HEK293 (cell line): ENCODE measurements at regions not wholly inside any gene's neighbourhood (a gene's known extent, or its start where the extent isn't known, plus 50 kb on each side); places are given as distances from the start of the nearest gene placed in this dataset.

ENCODE experiments used
- CTCF ChIA-PET: fragments of 350-600 bp; formaldehyde crosslinking; extraction: SDS; loops from one replicate; lab custom pipeline; 2021; ENCODE audit warnings: antibody characterized with exemption; lab: Yijun Ruan, JAX
- POLR2A ChIA-PET: fragments of 300-600 bp; formaldehyde crosslinking; extraction: SDS; loops from one replicate; lab custom pipeline; 2020; ENCODE audit warnings: antibody characterized with exemption, inconsistent platforms; lab: Yijun Ruan, JAX
- H3K27ac ChIP-seq: fragments of 200-500 bp; sonication (Bioruptor generic); 2 replicates; pipeline ENCODE4 v1.5.1; 2014; ENCODE audit warnings: low read depth, low read length, control low read depth, inconsistent platforms; ENCODE audit errors: extremely low read depth
- H3K36me3 ChIP-seq, 2 experiments: fragments of 200-500 bp in 1 of 2; sonication (Bioruptor generic) in 1 of 2; 1 replicate in 1 of 2; 2 replicates in 1 of 2; pipeline ENCODE4 v1.5.1; 2014 to 2017; ENCODE audit warnings: inconsistent platforms in 2 of 2, low read length in 2 of 2; ENCODE audit not compliant: control insufficient read depth in 2 of 2, insufficient read depth in 1 of 2
- H3K4me1 ChIP-seq: fragments of 200-500 bp; sonication (Bioruptor generic); 2 replicates; pipeline ENCODE4 v1.5.1; 2014; ENCODE audit warnings: mild to moderate bottlenecking, low read length, inconsistent platforms; ENCODE audit not compliant: control insufficient read depth, insufficient read depth
- H3K4me3 ChIP-seq: 2 replicates; pipeline ENCODE4 v1.5.1; 2011; ENCODE audit warnings: low read depth, mild to moderate bottlenecking, control low read depth, low read length, moderate library complexity
- H3K9me3 ChIP-seq: fragments of 200-500 bp; sonication (Bioruptor generic); 2 replicates; pipeline ENCODE4 v1.5.1; 2014; ENCODE audit warnings: low read depth, low read length, inconsistent platforms; ENCODE audit not compliant: control insufficient read depth, insufficient read depth
- EGR2 ChIP-seq: fragments of 450-650 bp; formaldehyde crosslinking; IDR thresholded peaks from 2 replicates; pipeline ENCODE4 v1.5.1; 2016; ENCODE audit warnings: low read depth, missing biosample characterization, missing genetic modification characterization
- MZF1 ChIP-seq: fragments of 450-650 bp; formaldehyde crosslinking; IDR thresholded peaks from 2 replicates; pipeline ENCODE4 v1.5.1; 2017; ENCODE audit warnings: missing biosample characterization, missing genetic modification characterization, borderline replicate concordance
- OVOL3 ChIP-seq: fragments of 450-650 bp; formaldehyde crosslinking; IDR thresholded peaks from 2 replicates; pipeline ENCODE4 v1.5.1; 2016; ENCODE audit warnings: missing biosample characterization, missing genetic modification characterization
- REPIN1 ChIP-seq: fragments of 450-650 bp; formaldehyde crosslinking; IDR thresholded peaks from 2 replicates; pipeline ENCODE4 v1.5.1; 2017; ENCODE audit warnings: missing biosample characterization, missing genetic modification characterization, low read depth
- SP2 ChIP-seq: fragments of 450-650 bp; formaldehyde crosslinking; IDR thresholded peaks from 2 replicates; pipeline ENCODE4 v1.5.1; 2016; ENCODE audit warnings: missing biosample characterization, missing genetic modification characterization
- ZBTB10 ChIP-seq: fragments of 450-650 bp; formaldehyde crosslinking; IDR thresholded peaks from 2 replicates; pipeline ENCODE4 v1.5.1; 2016; ENCODE audit warnings: missing biosample characterization, missing genetic modification characterization
- ZBTB7A ChIP-seq: fragments of 450-650 bp; formaldehyde crosslinking; IDR thresholded peaks from 2 replicates; pipeline ENCODE4 v1.5.1; 2016; ENCODE audit warnings: low read depth, missing biosample characterization, missing genetic modification characterization
- ZBTB8A ChIP-seq: fragments of 450-650 bp; formaldehyde crosslinking; IDR thresholded peaks from 2 replicates; pipeline ENCODE4 v1.5.1; 2016; ENCODE audit warnings: missing biosample characterization, missing genetic modification characterization
- ZFP41 ChIP-seq: fragments of 450-650 bp; formaldehyde crosslinking; IDR thresholded peaks from 2 replicates; pipeline ENCODE4 v1.5.1; 2016; ENCODE audit warnings: missing biosample characterization, missing genetic modification characterization, borderline replicate concordance
- ZNF121 ChIP-seq: fragments of 450-650 bp; formaldehyde crosslinking; IDR thresholded peaks from 2 replicates; pipeline ENCODE4 v1.5.1; 2016; ENCODE audit warnings: missing biosample characterization, missing genetic modification characterization
- ZNF350 ChIP-seq: fragments of 450-650 bp; formaldehyde crosslinking; IDR thresholded peaks from 2 replicates; pipeline ENCODE4 v1.5.0; 2017; ENCODE audit warnings: missing biosample characterization, mild to moderate bottlenecking, missing genetic modification characterization
- ZNF366 ChIP-seq: fragments of 450-650 bp; formaldehyde crosslinking; conservative IDR thresholded peaks from 2 replicates; pipeline ENCODE4 v1.5.1; 2016; ENCODE audit warnings: missing biosample characterization, missing genetic modification characterization
- ZNF416 ChIP-seq: fragments of 450-650 bp; formaldehyde crosslinking; IDR thresholded peaks from 2 replicates; pipeline ENCODE4 v1.5.1; 2016; ENCODE audit warnings: missing biosample characterization, missing genetic modification characterization
- ZNF449 ChIP-seq: fragments of 450-650 bp; formaldehyde crosslinking; IDR thresholded peaks from 2 replicates; pipeline ENCODE4 v1.5.1; 2017; ENCODE audit warnings: missing biosample characterization, mild to moderate bottlenecking, missing genetic modification characterization, moderate library complexity
- ZNF501 ChIP-seq: fragments of 450-650 bp; formaldehyde crosslinking; IDR thresholded peaks from 2 replicates; pipeline ENCODE4 v1.5.1; 2016; ENCODE audit warnings: missing biosample characterization, missing genetic modification characterization
- ZNF518A ChIP-seq: fragments of 450-650 bp; formaldehyde crosslinking; conservative IDR thresholded peaks from 2 replicates; pipeline ENCODE4 v1.5.1; 2016; ENCODE audit warnings: low read depth, missing biosample characterization, missing genetic modification characterization
- ZNF544 ChIP-seq: fragments of 450-650 bp; formaldehyde crosslinking; IDR thresholded peaks from 2 replicates; pipeline ENCODE4 v1.5.0; 2017; ENCODE audit warnings: missing biosample characterization, missing genetic modification characterization
- ZNF629 ChIP-seq: fragments of 450-650 bp; formaldehyde crosslinking; IDR thresholded peaks from 2 replicates; pipeline ENCODE4 v1.5.1; 2017; ENCODE audit warnings: missing biosample characterization, missing genetic modification characterization
- ZNF645 ChIP-seq: fragments of 450-650 bp; formaldehyde crosslinking; IDR thresholded peaks from 2 replicates; pipeline ENCODE4; 2016; ENCODE audit warnings: missing biosample characterization, missing genetic modification characterization
- ZNF658 ChIP-seq: fragments of 450-650 bp; formaldehyde crosslinking; IDR thresholded peaks from 2 replicates; pipeline ENCODE4; 2016; ENCODE audit warnings: missing biosample characterization, missing genetic modification characterization
- ZNF791 ChIP-seq: fragments of 450-650 bp; formaldehyde crosslinking; IDR thresholded peaks from 2 replicates; pipeline ENCODE4 v1.5.1; 2016; ENCODE audit warnings: missing biosample characterization, missing genetic modification characterization
- ZNF843 ChIP-seq: fragments of 450-650 bp; formaldehyde crosslinking; IDR thresholded peaks from 2 replicates; pipeline ENCODE4 v1.5.1; 2016; ENCODE audit warnings: missing biosample characterization, missing genetic modification characterization

- TF ChIP-seq ZFP41 (no peak), ZNF658 (tag by site-specific recombination) (no peak), ZNF843 (tag by site-specific recombination) (no peak)
- TF ChIP-seq, all 188 proteins: peak for 0
Measured at GRCh38 chr18:22277758-22278157, 108.4 kb downstream of the GATA6 start (continued).

- TF ChIP-seq MZF1 (no peak), ZNF645 (no peak), EGR2 (tag by site-specific recombination) (no peak), ZBTB10 (no peak), ZNF366 (no peak), ZBTB7A (tag by site-specific recombination) (no peak), ZNF544 (tag by site-specific recombination) (no peak), ZNF121 (no peak), SP2 (tag by site-specific recombination) (no peak), REPIN1 (tag by site-specific recombination) (no peak), ZNF416 (tag by site-specific recombination) (no peak), ZNF791 (no peak), OVOL3 (tag by site-specific recombination) (no peak), ZNF449 (tag by site-specific recombination) (no peak), ZNF629 (no peak), ZNF518A (tag by site-specific recombination) (no peak), ZNF501 (tag by site-specific recombination) (no peak), ZBTB8A (tag by site-specific recombination) (no peak), ZNF350 (no peak)
- TF ChIP-seq, all 188 proteins: peak for 0
- Histone ChIP-seq H3K4me3 (no peak overlapping the region), H3K9me3 (no peaks in the 10 kb centered on the region), H3K4me1 (peaks cover 4% of the 10 kb centered on the region; the same call in 1 of the 2 replicates), H3K27ac (no peak overlapping the region), H3K36me3 (no peaks in the 10 kb centered on the region)
- ChIA-PET POLR2A (no interaction called here), CTCF (interaction anchor here (0.6 kb wide), 1 partner anchor 169 kb away, joined by 3 read pairs; no protein-coding TSS in a partner anchor)
Measured at GRCh38 chr18:22276334-22276713, 106.9 kb downstream of the GATA6 start.
